H1 (cell line): ENCODE measurements at regions not wholly inside any gene's neighbourhood (a gene's known extent, or its start where the extent isn't known, plus 50 kb on each side); places are given as distances from the start of the nearest gene placed in this dataset.

ENCODE experiments used
- CTCF ChIA-PET: fragments of 300-600 bp; sonication (Branson Sonifier 250); formaldehyde crosslinking; loops from one replicate; lab custom pipeline; 2021; ENCODE audit not compliant: partially characterized antibody; lab: Charles Lee
- POLR2A ChIA-PET: fragments of 300-600 bp; sonication (Branson Sonifier 250); formaldehyde crosslinking; loops from one replicate; lab custom pipeline; 2021; ENCODE audit warnings: inconsistent platforms; ENCODE audit not compliant: partially characterized antibody; lab: Charles Lee
- DNase-seq, 2 experiments: peaks; one replicate each; pipeline versions ENCODE4 v3.0.0 to v3.0.0-alpha.2; 2010 to 2022; ENCODE audit warnings: low spot score in 2 of 2, low read depth in 1 of 2, mixed read lengths in 1 of 2
- FAIRE-seq: peaks from 2 replicates; lab custom pipeline; 2011; peaks lifted over from hg19 to GRCh38; lab: Jason Lieb, UNC
- H2AFZ ChIP-seq: 2 replicates; pipeline ENCODE4 v1.8.1; 2012; ENCODE audit warnings: low read length, inconsistent platforms
- H2AK5ac ChIP-seq: 2 replicates; pipeline ENCODE4 v1.6.1; 2013; ENCODE audit warnings: low read depth, low read length
- H2BK120ac ChIP-seq: replicated peaks from 2 replicates; pipeline ENCODE3; 2013; ENCODE audit warnings: low read depth, low read length, inconsistent platforms
- H2BK12ac ChIP-seq: 2 replicates; pipeline ENCODE4 v1.6.1; 2013; ENCODE audit warnings: low read depth, low read length
- H2BK15ac ChIP-seq: 2 replicates; pipeline ENCODE4 v1.6.1; 2013; ENCODE audit warnings: low read length
- H2BK20ac ChIP-seq: 2 replicates; pipeline ENCODE4 v1.6.1; 2013; ENCODE audit warnings: low read length
- H2BK5ac ChIP-seq: 2 replicates; pipeline ENCODE4 v1.6.1; 2013; ENCODE audit warnings: low read depth, low read length
- H3K14ac ChIP-seq: 2 replicates; pipeline ENCODE4 v1.6.1; 2013; ENCODE audit warnings: inconsistent platforms; ENCODE audit not compliant: insufficient read length
- H3K18ac ChIP-seq: 2 replicates; pipeline ENCODE4 v1.6.1; 2013; ENCODE audit warnings: low read length; ENCODE audit errors: extremely low read depth
- H3K23ac ChIP-seq: 2 replicates; pipeline ENCODE4 v1.6.1; 2013; ENCODE audit warnings: inconsistent platforms; ENCODE audit not compliant: insufficient read length
- H3K23me2 ChIP-seq: 2 replicates; pipeline ENCODE4 v1.6.1; 2013; ENCODE audit warnings: low read depth, low read length
- H3K27ac ChIP-seq: 2 replicates; pipeline ENCODE4 v1.6.1; 2011; ENCODE audit warnings: low read depth, low read length, inconsistent platforms
- H3K27me3 ChIP-seq, 4 experiments: replicated peaks in 1 of 4; 1 replicate in 1 of 4; 2 replicates in 3 of 4; pipeline versions ENCODE4 v1.6.1 to v1.8.1; 2011 to 2013; ENCODE audit warnings: low read length in 3 of 4, mild to moderate bottlenecking in 3 of 4, inconsistent platforms in 2 of 4, mixed read lengths in 2 of 4, moderate library complexity in 1 of 4; ENCODE audit not compliant: control insufficient read depth in 3 of 4, insufficient read depth in 3 of 4; ENCODE audit errors: extremely low read depth in 1 of 4
- H3K36me3 ChIP-seq, 4 experiments: 2 replicates each; pipeline versions ENCODE4 v1.6.1 to v1.8.1; 2011 to 2013; ENCODE audit warnings: mild to moderate bottlenecking in 4 of 4, low read length in 3 of 4, moderate library complexity in 2 of 4, control low read depth in 1 of 4, inconsistent platforms in 1 of 4; ENCODE audit not compliant: insufficient read depth in 4 of 4, control insufficient read depth in 2 of 4
- H3K4ac ChIP-seq: replicated peaks from 2 replicates; pipeline ENCODE3; 2013; ENCODE audit warnings: low read length, low read depth, mixed read lengths, inconsistent platforms; ENCODE audit not compliant: insufficient read length
- H3K4me1 ChIP-seq, 4 experiments: replicated peaks in 1 of 4; 1 replicate in 1 of 4; 2 replicates in 3 of 4; pipeline versions ENCODE4 v1.6.1 to v1.8.1; 2011 to 2013; ENCODE audit warnings: low read length in 3 of 4, inconsistent platforms in 2 of 4, mixed read lengths in 1 of 4; ENCODE audit not compliant: insufficient read depth in 4 of 4, control insufficient read depth in 3 of 4
- H3K4me2 ChIP-seq, 2 experiments: 2 replicates each; pipeline versions ENCODE4 v1.6.1 to v1.8.1; 2011 to 2013; ENCODE audit warnings: low read depth in 2 of 2, low read length in 2 of 2, control low read depth in 1 of 2, inconsistent platforms in 1 of 2, mild to moderate bottlenecking in 1 of 2; ENCODE audit not compliant: insufficient read depth in 1 of 2
- H3K4me3 ChIP-seq, 4 experiments: fragments of 200-600, 300-600 bp in 1 of 4; sonication (generic), shearing (Covaris generic), sonication (Bioruptor Twin) in 1 of 4; 2 replicates each; pipeline versions ENCODE4 v1.5.1 to v1.8.1; 2011 to 2016; ENCODE audit warnings: low read length in 4 of 4, low read depth in 3 of 4, control low read depth in 2 of 4, inconsistent platforms in 2 of 4, mild to moderate bottlenecking in 2 of 4, mixed read lengths in 1 of 4, moderate library complexity in 1 of 4; ENCODE audit not compliant: insufficient read depth in 2 of 4; ENCODE audit errors: extremely low read depth in 1 of 4
- H3K56ac ChIP-seq: replicated peaks from 2 replicates; pipeline ENCODE3; 2013; ENCODE audit warnings: low read depth, mild to moderate bottlenecking, mixed read lengths, low read length, inconsistent platforms; ENCODE audit not compliant: insufficient read length
- H3K79me1 ChIP-seq: 2 replicates; pipeline ENCODE4 v1.6.1; 2013; ENCODE audit warnings: low read depth, low read length, control low read depth
- H3K79me2 ChIP-seq, 2 experiments: 2 replicates each; pipeline versions ENCODE4 v1.6.1 to v1.8.1; 2012 to 2013; ENCODE audit warnings: low read length in 2 of 2, mild to moderate bottlenecking in 2 of 2, inconsistent platforms in 1 of 2; ENCODE audit not compliant: insufficient read depth in 2 of 2, control insufficient read depth in 1 of 2
- H3K9ac ChIP-seq, 4 experiments: replicated peaks in 1 of 4; 1 replicate in 1 of 4; 2 replicates in 3 of 4; pipeline versions ENCODE4 v1.6.1 to v1.8.1; 2011 to 2013; ENCODE audit warnings: low read depth in 3 of 4, low read length in 3 of 4, control low read depth in 2 of 4, mild to moderate bottlenecking in 2 of 4, moderate library complexity in 2 of 4, inconsistent platforms in 1 of 4; ENCODE audit errors: extremely low read depth in 1 of 4
- H3K9me3 ChIP-seq, 2 experiments: 2 replicates each; pipeline versions ENCODE4 v1.6.1 to v1.8.1; 2012 to 2013; ENCODE audit warnings: mild to moderate bottlenecking in 2 of 2, moderate library complexity in 2 of 2, control low read depth in 1 of 2, inconsistent platforms in 1 of 2, low read depth in 1 of 2, low read length in 1 of 2, mixed read lengths in 1 of 2; ENCODE audit not compliant: insufficient read depth in 2 of 2
- H4K20me1 ChIP-seq, 2 experiments: replicated peaks in 1 of 2; 2 replicates each; pipeline versions ENCODE3 to v1.8.1; 2011 to 2013; ENCODE audit warnings: inconsistent platforms in 2 of 2, low read length in 2 of 2, mild to moderate bottlenecking in 1 of 2; ENCODE audit not compliant: insufficient read depth in 2 of 2, control insufficient read depth in 1 of 2
- H4K5ac ChIP-seq: 2 replicates; pipeline ENCODE4 v1.6.1; 2013; ENCODE audit warnings: low read length, low read depth, mixed read lengths, inconsistent platforms; ENCODE audit not compliant: insufficient read length
- H4K8ac ChIP-seq: 2 replicates; pipeline ENCODE4 v1.8.0; 2013; ENCODE audit warnings: mild to moderate bottlenecking, moderate library complexity, low read length, inconsistent platforms; ENCODE audit not compliant: insufficient read depth; ENCODE audit errors: extremely low read depth
- H4K91ac ChIP-seq: replicated peaks from 2 replicates; pipeline ENCODE3; 2013; ENCODE audit warnings: low read length, mixed read lengths, inconsistent platforms; ENCODE audit not compliant: insufficient read length
- CBX5 ChIP-seq: fragments of 300-800, 300-1000 bp; sonication (generic); IDR thresholded peaks from 2 replicates; pipeline ENCODE4 v1.7.1; 2016; ENCODE audit warnings: antibody characterized with exemption, low read length, low read depth
- EZH2 ChIP-seq: fragments of 200-600 bp; sonication (generic); IDR thresholded peaks from 2 replicates; pipeline ENCODE4 v1.7.1; 2012; ENCODE audit warnings: low read depth, mild to moderate bottlenecking, moderate library complexity, low read length, inconsistent platforms; ENCODE audit not compliant: severe bottlenecking
- KDM1A ChIP-seq: fragments of 200-600, 300-600 bp; sonication (generic); IDR thresholded peaks from 2 replicates; pipeline ENCODE4 v1.7.1; 2016; ENCODE audit warnings: mild to moderate bottlenecking, low read length, borderline replicate concordance
- MAFK ChIP-seq: IDR thresholded peaks from 2 replicates; pipeline ENCODE4 v1.6.1; 2012; ENCODE audit warnings: low read depth, mild to moderate bottlenecking, improper control_type of control experiment, low read length
- POLR2AphosphoS5 ChIP-seq: IDR thresholded peaks from 2 replicates; pipeline ENCODE4 v1.6.1; 2011; ENCODE audit warnings: low read depth, low read length
- SP2 ChIP-seq: IDR thresholded peaks from 2 replicates; pipeline ENCODE4 v1.6.1; 2012; ENCODE audit warnings: mild to moderate bottlenecking, low read length, inconsistent platforms
- TBP ChIP-seq: IDR thresholded peaks from 2 replicates; pipeline ENCODE4 v1.6.1; 2011; ENCODE audit warnings: low read depth, low read length, improper control_type of control experiment
- WGBS, 2 experiments: shearing (Covaris generic) in 1 of 2; methylation state at CpG; one replicate each; pipeline versions ENCODE4 v1.1.6 to v1.1.7; 2013 to 2015; ENCODE audit warnings: low lambda C conversion rate in 2 of 2, mixed read lengths in 2 of 2, inconsistent platforms in 1 of 2, low coverage in 1 of 2, missing lambda C conversion rate in 1 of 2; ENCODE audit not compliant: insufficient replicate concordance in 2 of 2, insufficient coverage in 1 of 2, insufficient read length in 1 of 2; ENCODE audit errors: extremely low coverage in 1 of 2, missing lambda C conversion rate in 1 of 2; 5-methylcytosine and 5-hydroxymethylcytosine counted together

DNA sequence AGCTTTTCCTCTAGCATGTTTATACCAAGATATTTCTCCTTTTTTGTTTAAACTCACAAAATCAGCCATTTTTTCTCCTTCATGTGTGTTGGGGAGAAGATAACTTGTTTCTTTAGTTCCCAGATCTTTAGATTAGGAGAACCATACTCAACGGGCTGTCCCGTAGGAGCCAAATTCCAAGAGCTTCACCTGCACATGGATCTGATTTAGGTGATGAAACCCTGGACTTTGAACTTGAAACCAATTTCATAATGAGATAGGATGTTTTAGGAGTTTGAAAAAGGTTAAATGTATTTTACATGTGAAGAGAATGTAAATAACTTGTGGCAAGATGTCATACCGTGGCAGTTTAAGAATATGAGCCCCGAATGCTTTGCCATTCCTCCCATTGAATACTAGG, 280.0 kb upstream of the PCDH18 start:
- 91% methylated on average over 4 of the region's 4 CpGs; no CpG with 5 or more reads in 1 of the 2 experiments for whole genome bisulfite sequencing, 2 experiments
- no peak overlapping the region for H2BK20ac ChIP-seq

More for the DNA sequence above, 280.0 kb upstream of the PCDH18 start:
- no peaks in the 10 kb centered on the region for H3K36me3 ChIP-seq
- H2AFZ ChIP-seq = no peak overlapping the region
- no peak overlapping the region for H3K4ac ChIP-seq
- H3K4me3 ChIP-seq = no peak overlapping the region
- H2BK5ac ChIP-seq = no peak overlapping the region
- H3K27ac ChIP-seq = no peak overlapping the region
- H2AK5ac ChIP-seq = no peak overlapping the region
- H4K5ac ChIP-seq = no peak overlapping the region
- no peak overlapping the region for H2BK120ac ChIP-seq
- H3K23ac ChIP-seq = no peak overlapping the region
- H3K79me2 ChIP-seq = no peaks in the 10 kb centered on the region
- FAIRE-seq = no peak
- no peak for DNase-seq
- H3K23me2 ChIP-seq = no peaks in the 10 kb centered on the region
- H2BK12ac ChIP-seq = no peak overlapping the region
- no peak overlapping the region for H3K56ac ChIP-seq
- TF ChIP-seq SP2 = no peak
- no peak for TF ChIP-seq TBP
- no peak for TF ChIP-seq CBX5
- TF ChIP-seq EZH2 = no peak
- TF ChIP-seq MAFK = no peak
- no peak for TF ChIP-seq POLR2AphosphoS5
- no peak for TF ChIP-seq KDM1A
- H3K9ac ChIP-seq = no peak overlapping the region
- no peak overlapping the region for H4K91ac ChIP-seq
- H4K20me1 ChIP-seq = no peaks in the 10 kb centered on the region
- no peak overlapping the region for H3K14ac ChIP-seq
- no peaks in the 10 kb centered on the region for H3K4me1 ChIP-seq
- CTCF ChIA-PET = interaction anchor here (0.6 to 1.2 kb wide), 2 partner anchors 673 to 743 kb away, joined by 3 to 4 read pairs; no protein-coding TSS in a partner anchor
- no peak overlapping the region for H2BK15ac ChIP-seq
- H3K79me1 ChIP-seq = no peaks in the 10 kb centered on the region
- H3K9me3 ChIP-seq = no peaks in the 10 kb centered on the region
- no peak overlapping the region for H3K4me2 ChIP-seq
- no peak overlapping the region for H4K8ac ChIP-seq
- H3K27me3 ChIP-seq = no peaks in the 10 kb centered on the region
- H3K18ac ChIP-seq = no peak overlapping the region
- POLR2A ChIA-PET = no interaction called here
